Mucosa of rectum (tissue), 2 donors: ENCODE measurements at regions not wholly inside any gene's neighbourhood (a gene's known extent, or its start where the extent isn't known, plus 50 kb on each side); places are given as distances from the start of the nearest gene placed in this dataset.
"Not testable (repeated sequence)": the region's sequence is repeated elsewhere in the genome, so short reads cannot be mapped to it uniquely, and the experiment has no call there.

Experiments used
- H3K27ac ChIP-seq, 2 donors: one replicate each; pipeline ENCODE4 v1.7.0; 2013; ENCODE audit warnings: inconsistent platforms in 2 of 2, low read depth in 2 of 2, low read length in 2 of 2
- H3K27me3 ChIP-seq, 2 donors: one replicate each; pipeline ENCODE4 v1.7.0; 2013; ENCODE audit warnings: low read length in 2 of 2; ENCODE audit not compliant: control insufficient read depth in 2 of 2, insufficient read depth in 2 of 2
- H3K36me3 ChIP-seq, 2 donors: one replicate each; pipeline ENCODE4 v1.7.0; 2013; ENCODE audit warnings: low read length in 2 of 2; ENCODE audit not compliant: control insufficient read depth in 2 of 2, insufficient read depth in 2 of 2
- H3K4me1 ChIP-seq, 2 donors: one replicate each; pipeline ENCODE4 v1.7.0; 2013; ENCODE audit warnings: low read length in 2 of 2, mild to moderate bottlenecking in 1 of 2; ENCODE audit not compliant: control insufficient read depth in 2 of 2, insufficient read depth in 2 of 2
- H3K4me3 ChIP-seq, 2 donors: one replicate each; pipeline ENCODE4 v1.7.0; 2013; ENCODE audit warnings: low read length in 2 of 2
- H3K9ac ChIP-seq, 2 donors: one replicate each; pipeline ENCODE4 v1.7.0; 2013; ENCODE audit warnings: low read length in 2 of 2, low read depth in 1 of 2, mild to moderate bottlenecking in 1 of 2
- H3K9me3 ChIP-seq, 2 donors: one replicate each; pipeline ENCODE4 v1.7.0; 2013; ENCODE audit warnings: low read length in 2 of 2; ENCODE audit not compliant: control insufficient read depth in 2 of 2
- donor health status: healthy.
- donor health status: Normal muscosa, but diverticular disease.

DNA sequence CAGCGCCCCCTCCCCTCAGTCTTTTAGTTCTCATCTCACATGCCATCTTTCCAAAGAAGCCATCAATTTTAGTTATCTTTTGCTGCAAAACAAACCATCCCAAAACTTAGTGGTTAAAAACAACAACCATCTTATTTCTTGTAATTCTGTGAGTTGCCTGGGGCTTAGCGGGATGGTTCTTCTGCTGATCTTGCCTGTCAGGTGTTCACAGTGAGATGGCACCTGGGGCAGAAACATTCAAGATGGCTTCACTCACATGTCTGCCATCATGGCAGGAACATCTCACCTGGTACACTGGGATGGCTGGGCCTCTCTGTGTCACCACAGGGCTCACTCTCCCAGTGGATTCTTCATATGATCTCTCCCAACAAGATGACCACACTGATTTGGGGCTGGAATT is 67.6 kb upstream of the KCNK12 start:
- H3K4me3 ChIP-seq, result no peak overlapping the region
- H3K9ac ChIP-seq, result no peak overlapping the region
- H3K4me1 ChIP-seq, result peaks cover 0 to 6% of the 10 kb centered on the region in 2 donors
- H3K36me3 ChIP-seq, result no peaks in the 10 kb centered on the region
- no peak overlapping the region for H3K27ac ChIP-seq
- no peaks in the 10 kb centered on the region for H3K27me3 ChIP-seq
- no peaks in the 10 kb centered on the region for H3K9me3 ChIP-seq

DNA sequence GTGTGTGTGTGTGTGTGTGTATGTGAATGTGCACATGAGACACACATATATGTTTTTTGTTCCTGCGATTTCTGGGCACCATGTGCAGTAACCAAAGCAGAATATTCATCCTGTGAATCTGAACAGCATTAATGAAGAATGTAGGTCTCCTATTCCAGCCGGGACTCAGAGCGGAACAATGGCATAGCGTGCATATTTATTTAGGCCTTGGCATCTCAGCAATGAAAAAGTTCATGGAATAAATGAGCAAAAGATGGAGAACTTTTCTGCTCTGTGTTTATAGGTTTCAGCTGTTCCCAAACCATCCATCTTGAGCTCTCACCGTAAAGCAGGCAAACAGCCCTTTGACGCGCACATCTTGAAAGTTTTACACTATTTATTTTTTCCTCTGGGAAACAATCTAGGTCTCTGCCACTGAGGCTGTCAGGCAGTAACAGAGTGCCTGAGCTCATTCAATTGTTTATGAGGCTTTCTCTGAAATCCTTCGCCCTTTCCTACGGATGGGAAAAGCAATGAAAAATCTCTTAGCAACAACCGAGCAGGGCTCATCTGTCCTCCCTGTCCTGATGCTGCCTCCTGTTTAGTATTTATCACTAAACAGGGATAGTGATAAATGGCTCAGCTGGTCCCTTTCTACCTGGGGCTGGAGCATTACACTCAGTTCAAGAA is 65.9 kb upstream of the KCNK12 start:
- Histone ChIP-seq H3K27ac (no peak overlapping the region), H3K27me3 (no peaks in the 10 kb centered on the region), H3K4me3 (no peak overlapping the region), H3K9ac (no peak overlapping the region), H3K9me3 (no peaks in the 10 kb centered on the region), H3K4me1 (peaks cover 0 to 6% of the 10 kb centered on the region in 2 donors), H3K36me3 (no peaks in the 10 kb centered on the region)

DNA sequence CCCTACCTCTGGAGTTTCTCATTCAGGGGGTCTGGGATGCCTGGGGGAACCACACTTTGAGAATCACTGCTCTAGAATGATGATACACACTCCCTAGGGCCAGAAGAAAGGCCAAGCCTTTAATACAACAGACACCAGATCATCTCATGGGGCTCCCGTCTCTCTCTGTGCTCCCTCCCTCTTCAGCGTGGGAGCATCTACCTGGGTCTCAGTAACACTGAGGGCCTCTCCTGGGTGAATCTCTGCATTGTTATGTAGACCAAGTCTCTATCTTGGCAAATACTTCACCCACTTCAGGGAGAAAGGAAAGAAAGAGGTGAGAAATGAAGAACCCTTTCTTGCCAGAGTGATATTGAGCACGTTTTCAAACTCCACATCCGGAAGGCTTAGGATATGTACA is 65.4 kb upstream of the KCNK12 start:
- Histone ChIP-seq H3K27me3 (no peaks in the 10 kb centered on the region), H3K4me3 (no peak overlapping the region), H3K9me3 (no peaks in the 10 kb centered on the region), H3K9ac (no peak overlapping the region), H3K36me3 (no peaks in the 10 kb centered on the region), H3K27ac (no peak overlapping the region), H3K4me1 (peaks cover 0 to 9% of the 10 kb centered on the region in 2 donors)

DNA sequence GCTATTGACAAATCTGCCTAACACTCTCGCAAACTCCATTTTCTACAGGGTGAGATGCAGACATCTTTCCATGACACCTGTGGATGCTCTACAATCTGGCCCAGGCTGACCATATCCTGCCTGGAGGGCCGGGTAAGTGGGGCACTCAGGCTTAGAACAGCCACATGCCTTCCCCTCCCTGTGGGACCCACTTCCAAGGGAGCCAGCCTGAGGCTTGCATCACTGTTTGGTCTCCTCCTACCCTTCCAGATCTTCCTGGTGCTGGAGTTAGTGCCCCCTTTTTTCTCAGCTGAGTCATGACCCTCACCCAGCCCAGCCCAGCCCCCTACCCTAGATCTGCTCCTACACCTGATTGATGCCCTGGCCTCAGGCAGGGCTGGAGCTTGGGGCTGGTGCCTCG is 62.0 kb upstream of the KCNK12 start:
- Histone ChIP-seq H3K27ac (no peak overlapping the region), H3K9me3 (no peaks in the 10 kb centered on the region), H3K4me1 (peaks cover 0 to 6% of the 10 kb centered on the region in 2 donors), H3K4me3 (no peak overlapping the region), H3K27me3 (no peaks in the 10 kb centered on the region), H3K9ac (no peak overlapping the region), H3K36me3 (no peaks in the 10 kb centered on the region)

DNA sequence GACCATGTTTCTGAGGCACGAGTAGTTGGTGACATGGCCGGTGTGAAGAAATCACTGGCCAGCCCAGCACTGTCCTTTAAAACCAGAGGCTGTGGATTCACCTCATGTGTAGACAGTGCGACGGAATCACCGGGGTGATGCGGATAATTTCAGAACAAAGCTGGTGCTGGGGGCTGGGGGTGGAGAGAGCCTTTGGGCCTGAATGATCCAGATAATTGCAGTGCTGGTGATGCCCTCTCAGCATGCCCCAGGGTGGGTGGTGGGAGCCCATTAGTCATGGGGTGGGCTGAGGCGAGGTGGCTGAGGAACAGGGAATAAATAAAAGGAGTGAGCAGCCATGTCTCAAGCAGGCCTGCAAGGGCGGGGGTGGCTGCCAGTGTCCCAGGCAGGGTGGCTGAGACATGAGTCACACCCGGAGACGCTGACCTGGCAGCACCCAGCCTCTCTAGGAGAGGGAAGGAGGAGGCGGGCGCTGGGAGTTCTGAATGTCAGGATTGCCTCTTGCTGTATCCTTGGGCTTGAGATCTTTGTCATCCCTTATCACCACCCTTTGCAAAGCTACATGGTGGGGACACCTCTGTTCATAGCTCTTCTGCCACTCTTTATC is 61.1 kb upstream of the KCNK12 start:
- H3K9me3 ChIP-seq, result no peaks in the 10 kb centered on the region
- no peaks in the 10 kb centered on the region for H3K36me3 ChIP-seq

DNA sequence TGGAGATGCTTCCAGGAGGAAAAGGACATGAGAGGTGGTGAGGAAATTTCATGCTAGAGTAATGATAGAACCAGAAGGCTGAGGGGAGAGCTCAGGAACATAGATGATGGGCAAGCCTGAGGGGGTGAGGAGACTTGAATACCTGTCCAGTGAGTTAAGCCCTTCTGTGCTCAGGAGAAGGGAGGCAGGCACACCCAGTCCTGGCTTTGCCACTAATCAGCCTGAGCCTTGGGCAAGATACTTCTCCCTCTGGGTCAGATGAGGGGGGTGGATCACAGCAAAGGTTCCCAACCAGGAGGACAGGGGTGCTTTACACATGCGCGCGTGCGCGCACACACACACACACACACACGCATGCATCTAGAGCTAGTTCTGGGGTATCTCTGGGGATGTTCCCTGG is 60.5 kb upstream of the KCNK12 start:
- Histone ChIP-seq H3K36me3 (no peaks in the 10 kb centered on the region), H3K4me1 (peaks cover 0 to 6% of the 10 kb centered on the region in 2 donors), H3K9ac (no peak overlapping the region), H3K27me3 (no peaks in the 10 kb centered on the region), H3K27ac (no peak overlapping the region), H3K9me3 (no peaks in the 10 kb centered on the region), H3K4me3 (no peak overlapping the region)

More for the DNA sequence above, 61.1 kb upstream of the KCNK12 start:
- peaks cover 0 to 6% of the 10 kb centered on the region in 2 donors for H3K4me1 ChIP-seq
- peak overlapping the region in 1 of 2 donors; percentile 27 for H3K27ac ChIP-seq
- H3K4me3 ChIP-seq, result no peak overlapping the region
- H3K9ac ChIP-seq, result no peak overlapping the region
- no peaks in the 10 kb centered on the region for H3K27me3 ChIP-seq

DNA sequence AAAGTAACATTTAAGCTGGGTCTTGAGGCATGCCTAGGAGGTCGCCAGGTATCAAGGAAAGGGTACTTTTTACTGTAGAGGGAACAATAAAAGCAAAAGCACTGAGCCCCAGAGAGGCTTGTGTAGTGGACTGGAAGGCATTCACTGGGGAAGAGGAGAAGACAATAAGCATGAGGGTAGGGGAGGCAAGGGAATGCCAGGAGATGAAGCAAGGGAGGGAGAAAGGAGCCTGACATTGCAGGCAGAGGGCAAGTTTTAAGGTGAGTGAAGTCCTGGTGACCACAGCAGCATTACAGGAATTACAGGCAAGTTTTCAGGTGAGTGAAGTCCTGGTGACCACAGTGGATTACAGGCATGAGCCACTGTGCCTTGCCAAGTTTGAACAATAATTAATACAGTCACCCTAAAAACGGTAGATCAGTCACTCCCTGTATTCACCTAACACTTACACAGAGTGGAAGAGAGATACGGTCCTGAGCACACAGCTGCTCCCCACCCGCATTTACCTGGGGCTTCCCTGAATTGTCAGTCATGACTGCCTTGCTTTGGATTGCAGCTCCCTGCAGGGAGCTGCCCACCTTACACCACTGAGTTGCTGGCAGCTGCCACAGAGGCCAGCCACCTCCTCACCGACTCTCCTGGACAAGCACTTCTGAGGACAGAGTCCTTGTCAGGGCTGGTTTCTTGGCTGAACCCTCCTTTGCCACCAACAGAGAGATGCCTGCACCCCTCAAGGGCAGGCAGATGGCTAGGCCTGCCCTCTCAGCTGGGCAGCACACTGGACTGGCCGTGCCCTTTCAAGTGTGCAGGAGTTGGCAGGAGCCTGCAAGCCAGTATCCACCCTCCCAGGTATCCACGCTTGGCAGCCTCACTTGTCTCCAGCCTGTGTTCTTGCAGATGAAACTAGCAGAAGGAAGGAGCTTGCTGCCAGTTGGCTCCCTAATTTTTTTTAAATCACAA is 59.0 kb upstream of the KCNK12 start:
- no peaks in the 10 kb centered on the region for H3K27me3 ChIP-seq
- H3K9ac ChIP-seq, result no peak overlapping the region
- no peaks in the 10 kb centered on the region for H3K9me3 ChIP-seq
- H3K27ac ChIP-seq, result no peak overlapping the region
- peaks cover 0 to 6% of the 10 kb centered on the region in 2 donors for H3K4me1 ChIP-seq
- no peak overlapping the region for H3K4me3 ChIP-seq
- H3K36me3 ChIP-seq, result no peaks in the 10 kb centered on the region

DNA sequence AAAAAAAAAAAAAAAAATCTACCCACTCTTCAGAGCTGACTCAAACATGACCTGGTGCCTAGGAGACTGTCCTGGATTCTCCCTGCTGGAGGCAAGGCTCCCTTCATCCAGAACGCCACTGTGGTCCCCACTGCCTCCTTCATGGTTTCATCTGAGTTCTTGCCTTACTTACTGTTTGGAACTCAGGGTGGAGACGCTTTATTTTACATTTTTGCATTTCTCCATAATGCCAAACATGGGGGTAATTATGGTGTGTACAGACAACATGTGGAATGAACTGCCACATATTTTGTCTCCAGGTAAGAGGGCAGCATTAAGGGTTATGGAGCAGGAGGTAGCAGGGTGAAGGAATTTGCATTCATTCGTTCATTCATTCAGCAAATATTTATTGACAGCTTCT is 58.1 kb upstream of the KCNK12 start:
- Histone ChIP-seq H3K4me1 (peaks cover 0 to 6% of the 10 kb centered on the region in 2 donors), H3K4me3 (no peak overlapping the region), H3K9me3 (no peaks in the 10 kb centered on the region), H3K27me3 (no peaks in the 10 kb centered on the region), H3K9ac (no peak overlapping the region), H3K36me3 (no peaks in the 10 kb centered on the region), H3K27ac (no peak overlapping the region)

DNA sequence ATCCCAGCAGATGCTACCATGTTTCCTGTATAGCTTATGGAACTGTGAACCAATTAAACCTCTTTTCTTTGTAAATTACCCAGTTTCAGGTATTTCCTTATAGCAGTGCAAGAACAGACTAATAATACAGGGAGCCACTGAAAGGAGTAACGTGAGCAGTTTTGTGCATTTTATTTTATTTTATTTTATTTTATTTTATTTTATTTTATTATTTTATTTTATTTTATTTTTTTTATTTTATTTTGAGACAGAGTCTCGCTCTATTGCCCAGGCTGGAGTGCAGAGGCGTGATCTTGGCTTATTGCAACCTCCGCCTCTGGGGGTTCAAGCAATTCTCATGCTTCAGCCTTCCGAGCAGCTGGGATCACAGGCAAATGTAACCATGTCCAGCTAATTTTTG is 55.9 kb upstream of the KCNK12 start:
- no peak overlapping the region for H3K27ac ChIP-seq
- no peaks in the 10 kb centered on the region for H3K9me3 ChIP-seq
- H3K36me3 ChIP-seq, result no peaks in the 10 kb centered on the region
- H3K4me3 ChIP-seq, result no peak overlapping the region
- no peaks in the 10 kb centered on the region for H3K27me3 ChIP-seq
- H3K4me1 ChIP-seq, result peaks cover 0 to 4% of the 10 kb centered on the region in 2 donors
- H3K9ac ChIP-seq, result no peak overlapping the region

DNA sequence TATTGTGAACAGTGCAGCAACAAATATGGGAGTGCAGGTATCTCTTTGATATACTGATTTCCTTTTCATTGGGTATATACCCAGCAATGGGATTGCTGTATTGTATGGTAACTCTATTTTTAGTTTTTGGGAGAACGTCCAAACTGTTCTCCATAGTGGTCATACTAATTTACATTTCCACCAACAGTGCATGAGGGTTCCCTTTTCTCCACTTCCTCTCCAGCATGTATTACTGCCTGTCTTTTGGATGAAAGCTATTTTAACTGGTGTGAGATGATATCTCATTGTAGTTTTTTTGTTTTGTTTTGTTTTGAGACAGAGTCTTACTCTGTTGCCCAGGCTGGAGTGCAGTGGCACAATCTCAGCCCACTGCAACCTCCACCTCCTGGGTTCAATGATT is 52.4 kb upstream of the KCNK12 start:
- H3K4me1 ChIP-seq, H3K4me3 ChIP-seq, H3K9ac ChIP-seq, H3K27ac ChIP-seq, H3K9me3 ChIP-seq, H3K36me3 ChIP-seq, H3K27me3 ChIP-seq: not testable (repeated sequence)
